ENCODE measurements at regions not wholly inside any gene's neighbourhood (a gene's known extent, or its start where the extent isn't known, plus 50 kb on each side); places are given as distances from the start of the nearest gene placed in this dataset.

GRCh38 chr1:213371847-213372619 is 321.0 kb downstream of the RPS6KC1 start:
- TF ChIP-seq CTCF (IDR thresholded peaks at IDR 0.05 in 8 of 11, conservative IDR thresholded peaks at IDR 0.05 in 3 of 11) (no peak), POLR2A (IDR thresholded peaks at IDR 0.05) (no peak), POLR2AphosphoS5 (IDR thresholded peaks at IDR 0.05) (no peak)
